HepG2 (cell line): ENCODE measurements at regions not wholly inside any gene's neighbourhood (a gene's known extent, or its start where the extent isn't known, plus 50 kb on each side); places are given as distances from the start of the nearest gene placed in this dataset.

Experiments
- ARNT2 ChIP-seq: sonication (generic); formaldehyde crosslinking; IDR thresholded peaks from 2 replicates; pipeline ENCODE4 v1.8.0; 2022; ENCODE audit warnings: mild to moderate bottlenecking, low read depth, missing genetic modification reagents, moderate library complexity
- EP300 ChIP-seq, 3 experiments: sonication (generic) in 1 of 3; formaldehyde crosslinking in 1 of 3; IDR thresholded peaks; 2 replicates each; pipeline versions ENCODE4 v1.5.1 to v1.6.1; 2011 to 2020; ENCODE audit warnings: low read depth in 2 of 3, low read length in 2 of 3, borderline replicate concordance in 1 of 3, improper control_type of control experiment in 1 of 3, mild to moderate bottlenecking in 1 of 3, missing genetic modification reagents in 1 of 3, moderate library complexity in 1 of 3
- FOXA1 ChIP-seq, 2 experiments: fragments of 450-650 bp in 1 of 2; sonication (generic) in 1 of 2; formaldehyde crosslinking in 1 of 2; IDR thresholded peaks; 2 replicates each; pipeline versions ENCODE4 v1.4.0 to v1.6.1; 2016 to 2020; ENCODE audit warnings: missing genetic modification reagents in 1 of 2
- MEF2D ChIP-seq: sonication (generic); formaldehyde crosslinking; IDR thresholded peaks from 2 replicates; pipeline ENCODE4 v1.5.1; 2020; ENCODE audit warnings: mild to moderate bottlenecking, missing genetic modification reagents
- MYNN ChIP-seq: sonication (generic); formaldehyde crosslinking; IDR thresholded peaks from 2 replicates; pipeline ENCODE4 v1.4.0; 2020; ENCODE audit warnings: mild to moderate bottlenecking, low read depth, missing genetic modification reagents
- POLR2A ChIP-seq, 2 experiments: IDR thresholded peaks; 2 replicates each; pipeline ENCODE4 v1.6.1; 2011; ENCODE audit warnings: low read depth in 2 of 2, low read length in 2 of 2, mild to moderate bottlenecking in 1 of 2, moderate library complexity in 1 of 2; ENCODE audit not compliant: insufficient read depth in 1 of 2
- SUZ12 ChIP-seq: fragments of 150-350 bp; IDR thresholded peaks from 2 replicates; pipeline ENCODE4 v1.6.1; 2014; ENCODE audit warnings: low read depth, low read length
- ZNF670 ChIP-seq: sonication (generic); formaldehyde crosslinking; IDR thresholded peaks from 2 replicates; pipeline ENCODE4 v1.8.0; 2022; ENCODE audit warnings: mild to moderate bottlenecking, missing genetic modification reagents, borderline replicate concordance
- TF ChIP-seq, protein P1 (sequence below), 2 experiments: IDR thresholded peaks; 2 replicates each; pipeline ENCODE4 v1.6.1; 2011 to 2012; ENCODE audit warnings: low read length in 2 of 2, borderline replicate concordance in 1 of 2, low read depth in 1 of 2, mild to moderate bottlenecking in 1 of 2, moderate library complexity in 1 of 2
- TF ChIP-seq, protein P2 (sequence below): sonication (generic); formaldehyde crosslinking; IDR thresholded peaks from 2 replicates; pipeline ENCODE4 v1.5.0; 2020; ENCODE audit warnings: mild to moderate bottlenecking, missing genetic modification reagents, moderate library complexity
- TF ChIP-seq, protein P3 (sequence below): sonication (generic); formaldehyde crosslinking; IDR thresholded peaks from 2 replicates; pipeline ENCODE4 v1.4.0; 2020; ENCODE audit warnings: missing genetic modification reagents

DNA sequence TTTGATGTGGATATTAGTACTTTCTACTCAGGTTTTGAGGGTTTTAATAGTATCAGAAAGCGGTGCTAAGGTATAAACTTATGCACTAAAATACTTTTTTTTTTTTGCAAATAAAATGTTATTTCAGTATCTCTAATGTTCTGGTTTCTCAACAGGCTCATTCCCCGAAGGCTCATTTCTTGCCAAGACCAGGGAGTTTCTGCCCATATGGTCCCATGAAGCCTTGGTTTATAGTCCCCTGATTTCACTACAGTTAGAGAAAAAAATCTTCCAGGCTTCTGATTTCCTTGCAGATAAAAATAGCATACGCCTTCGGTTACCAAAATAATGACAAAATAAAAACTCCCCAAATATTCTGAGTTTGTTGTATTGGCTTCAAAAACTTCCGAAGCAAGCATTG is 814.2 kb upstream of the PABPC4L start:
- TF ChIP-seq MEF2D (CRISPR knock-in tag) (no peak), SUZ12 (no peak), FOXA1 (IDR thresholded peaks at IDR 0.05) (no peak), FOXA1 (CRISPR knock-in tag; IDR thresholded peaks at IDR 0.05) (no peak), MYNN (CRISPR knock-in tag) (no peak), ARNT2 (no peak), POLR2A (IDR thresholded peaks at IDR 0.05; ENCODE audit: insufficient read depth in 1 of 2, low read depth in 2 of 2, low read length in 2 of 2) (no peak), ZNF670 (no peak), EP300 (IDR thresholded peaks at IDR 0.05; ENCODE audit: low read depth in 2 of 2, low read length in 2 of 2) (no peak), EP300 (CRISPR knock-in tag; IDR thresholded peaks at IDR 0.05; ENCODE audit: borderline replicate concordance) (no peak)
- TF ChIP-seq, protein P1, sequence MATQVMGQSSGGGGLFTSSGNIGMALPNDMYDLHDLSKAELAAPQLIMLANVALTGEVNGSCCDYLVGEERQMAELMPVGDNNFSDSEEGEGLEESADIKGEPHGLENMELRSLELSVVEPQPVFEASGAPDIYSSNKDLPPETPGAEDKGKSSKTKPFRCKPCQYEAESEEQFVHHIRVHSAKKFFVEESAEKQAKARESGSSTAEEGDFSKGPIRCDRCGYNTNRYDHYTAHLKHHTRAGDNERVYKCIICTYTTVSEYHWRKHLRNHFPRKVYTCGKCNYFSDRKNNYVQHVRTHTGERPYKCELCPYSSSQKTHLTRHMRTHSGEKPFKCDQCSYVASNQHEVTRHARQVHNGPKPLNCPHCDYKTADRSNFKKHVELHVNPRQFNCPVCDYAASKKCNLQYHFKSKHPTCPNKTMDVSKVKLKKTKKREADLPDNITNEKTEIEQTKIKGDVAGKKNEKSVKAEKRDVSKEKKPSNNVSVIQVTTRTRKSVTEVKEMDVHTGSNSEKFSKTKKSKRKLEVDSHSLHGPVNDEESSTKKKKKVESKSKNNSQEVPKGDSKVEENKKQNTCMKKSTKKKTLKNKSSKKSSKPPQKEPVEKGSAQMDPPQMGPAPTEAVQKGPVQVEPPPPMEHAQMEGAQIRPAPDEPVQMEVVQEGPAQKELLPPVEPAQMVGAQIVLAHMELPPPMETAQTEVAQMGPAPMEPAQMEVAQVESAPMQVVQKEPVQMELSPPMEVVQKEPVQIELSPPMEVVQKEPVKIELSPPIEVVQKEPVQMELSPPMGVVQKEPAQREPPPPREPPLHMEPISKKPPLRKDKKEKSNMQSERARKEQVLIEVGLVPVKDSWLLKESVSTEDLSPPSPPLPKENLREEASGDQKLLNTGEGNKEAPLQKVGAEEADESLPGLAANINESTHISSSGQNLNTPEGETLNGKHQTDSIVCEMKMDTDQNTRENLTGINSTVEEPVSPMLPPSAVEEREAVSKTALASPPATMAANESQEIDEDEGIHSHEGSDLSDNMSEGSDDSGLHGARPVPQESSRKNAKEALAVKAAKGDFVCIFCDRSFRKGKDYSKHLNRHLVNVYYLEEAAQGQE (IDR thresholded peaks at IDR 0.05; ENCODE audit: borderline replicate concordance in 1 of 2, low read depth in 1 of 2, low read length in 2 of 2), result no peak
- TF ChIP-seq, protein P2, sequence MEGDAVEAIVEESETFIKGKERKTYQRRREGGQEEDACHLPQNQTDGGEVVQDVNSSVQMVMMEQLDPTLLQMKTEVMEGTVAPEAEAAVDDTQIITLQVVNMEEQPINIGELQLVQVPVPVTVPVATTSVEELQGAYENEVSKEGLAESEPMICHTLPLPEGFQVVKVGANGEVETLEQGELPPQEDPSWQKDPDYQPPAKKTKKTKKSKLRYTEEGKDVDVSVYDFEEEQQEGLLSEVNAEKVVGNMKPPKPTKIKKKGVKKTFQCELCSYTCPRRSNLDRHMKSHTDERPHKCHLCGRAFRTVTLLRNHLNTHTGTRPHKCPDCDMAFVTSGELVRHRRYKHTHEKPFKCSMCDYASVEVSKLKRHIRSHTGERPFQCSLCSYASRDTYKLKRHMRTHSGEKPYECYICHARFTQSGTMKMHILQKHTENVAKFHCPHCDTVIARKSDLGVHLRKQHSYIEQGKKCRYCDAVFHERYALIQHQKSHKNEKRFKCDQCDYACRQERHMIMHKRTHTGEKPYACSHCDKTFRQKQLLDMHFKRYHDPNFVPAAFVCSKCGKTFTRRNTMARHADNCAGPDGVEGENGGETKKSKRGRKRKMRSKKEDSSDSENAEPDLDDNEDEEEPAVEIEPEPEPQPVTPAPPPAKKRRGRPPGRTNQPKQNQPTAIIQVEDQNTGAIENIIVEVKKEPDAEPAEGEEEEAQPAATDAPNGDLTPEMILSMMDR (CRISPR knock-in tag), result no peak
- TF ChIP-seq, protein P3, sequence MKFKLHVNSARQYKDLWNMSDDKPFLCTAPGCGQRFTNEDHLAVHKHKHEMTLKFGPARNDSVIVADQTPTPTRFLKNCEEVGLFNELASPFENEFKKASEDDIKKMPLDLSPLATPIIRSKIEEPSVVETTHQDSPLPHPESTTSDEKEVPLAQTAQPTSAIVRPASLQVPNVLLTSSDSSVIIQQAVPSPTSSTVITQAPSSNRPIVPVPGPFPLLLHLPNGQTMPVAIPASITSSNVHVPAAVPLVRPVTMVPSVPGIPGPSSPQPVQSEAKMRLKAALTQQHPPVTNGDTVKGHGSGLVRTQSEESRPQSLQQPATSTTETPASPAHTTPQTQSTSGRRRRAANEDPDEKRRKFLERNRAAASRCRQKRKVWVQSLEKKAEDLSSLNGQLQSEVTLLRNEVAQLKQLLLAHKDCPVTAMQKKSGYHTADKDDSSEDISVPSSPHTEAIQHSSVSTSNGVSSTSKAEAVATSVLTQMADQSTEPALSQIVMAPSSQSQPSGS (CRISPR knock-in tag), result no peak
